Frontal cortex (tissue), 3 donors: ENCODE measurements at regions not wholly inside any gene's neighbourhood (a gene's known extent, or its start where the extent isn't known, plus 50 kb on each side); places are given as distances from the start of the nearest gene placed in this dataset.

Experiments used
- DNase-seq, 2 donors: peaks; one replicate each; pipeline ENCODE4 v3.0.0; 2012; ENCODE audit warnings: low spot score in 2 of 2
- FAIRE-seq: peaks from 2 replicates; lab custom pipeline; 2012; peaks lifted over from hg19 to GRCh38; lab: Jason Lieb, UNC
- donor health status: control.
- donor health status: control.
- donor health status: control.

- DNase-seq = no peak
- FAIRE-seq = no peak
Measured at GRCh38 chr6:8710668-8711431, 275.5 kb upstream of the SLC35B3 start.

- DNase-seq (peak in 1 of 2 donors; percentile 18), FAIRE-seq (no peak)
Measured at GRCh38 chr6:8707956-8708772, 272.8 kb upstream of the SLC35B3 start.

- FAIRE-seq = no peak
- DNase-seq = no peak
Measured at GRCh38 chr6:8707369-8707768, 272.0 kb upstream of the SLC35B3 start.

GRCh38 chr6:8705435-8706020 lies 270.2 kb upstream of the SLC35B3 start:
- FAIRE-seq (no peak), DNase-seq (no peak)

- FAIRE-seq = no peak
- DNase-seq = no peak
Measured at GRCh38 chr6:8703059-8703458, 267.7 kb upstream of the SLC35B3 start.

- FAIRE-seq (no peak), DNase-seq (no peak)
Measured at GRCh38 chr6:8688821-8689220, 253.5 kb upstream of the SLC35B3 start.

- FAIRE-seq = no peak
Measured at GRCh38 chr6:8686077-8686476, 250.7 kb upstream of the SLC35B3 start.

GRCh38 chr6:8683204-8683603 lies 247.9 kb upstream of the SLC35B3 start:
- no peak for DNase-seq
- FAIRE-seq = no peak

More at GRCh38 chr6:8686077-8686476, 250.7 kb upstream of the SLC35B3 start:
- no peak for DNase-seq

- DNase-seq (no peak), FAIRE-seq (no peak)
Measured at GRCh38 chr6:8679823-8680222, 244.5 kb upstream of the SLC35B3 start.

- FAIRE-seq = no peak
- no peak for DNase-seq
Measured at GRCh38 chr6:8678466-8678865, 243.1 kb upstream of the SLC35B3 start.

- FAIRE-seq = no peak
- DNase-seq = no peak
Measured at GRCh38 chr6:8674126-8674525, 238.8 kb upstream of the SLC35B3 start.

- DNase-seq (no peak), FAIRE-seq (no peak)
Measured at GRCh38 chr6:8672882-8673281, 237.5 kb upstream of the SLC35B3 start.

- FAIRE-seq = no peak
- DNase-seq = no peak
Measured at GRCh38 chr6:8670792-8671191, 235.4 kb upstream of the SLC35B3 start.

- FAIRE-seq (no peak), DNase-seq (no peak)
Measured at GRCh38 chr6:8664700-8665099, 229.4 kb upstream of the SLC35B3 start.

GRCh38 chr6:8664070-8664469 lies 228.7 kb upstream of the SLC35B3 start:
- FAIRE-seq = no peak
- no peak for DNase-seq

GRCh38 chr6:8659404-8660189 lies 224.3 kb upstream of the SLC35B3 start:
- DNase-seq = no peak
- no peak for FAIRE-seq

GRCh38 chr6:8658416-8658815 lies 223.1 kb upstream of the SLC35B3 start:
- FAIRE-seq = no peak
- DNase-seq = no peak

GRCh38 chr6:8657522-8657921 lies 222.2 kb upstream of the SLC35B3 start:
- DNase-seq (no peak), FAIRE-seq (no peak)

GRCh38 chr6:8655670-8656454 lies 220.5 kb upstream of the SLC35B3 start:
- no peak for FAIRE-seq

More at GRCh38 chr6:8655670-8656454, 220.5 kb upstream of the SLC35B3 start:
- no peak for DNase-seq
